ENCODE measurements at regions not wholly inside any gene's neighbourhood (a gene's known extent, or its start where the extent isn't known, plus 50 kb on each side); places are given as distances from the start of the nearest gene placed in this dataset.

GRCh38 chr10:33901166-33901565, 566.7 kb upstream of the NRP1 start:
- peaks cover 2 to 8% (median 3%) of the 10 kb centered on the region in 3 experiments; a peak in 5 of 7 replicates for H3K36me3 Mint-ChIP-seq (ENCODE audit: insufficient read depth in 1 of 3, low read depth in 3 of 3)

More at GRCh38 chr10:33901166-33901565, 566.7 kb upstream of the NRP1 start:
- Histone ChIP-seq H3K4me2 (ENCODE audit: insufficient read depth, insufficient read length, low read length) (no peak overlapping the region), H2BK5ac (ENCODE audit: insufficient read length, low read length) (no peak overlapping the region), H2BK20ac (ENCODE audit: low read depth, low read length, poor library complexity, severe bottlenecking) (no peak overlapping the region), H3K4me1 (ENCODE audit: insufficient read depth, low read length) (no peaks in the 10 kb centered on the region), H3K23ac (ENCODE audit: insufficient read length, low read depth, low read length) (no peak overlapping the region), H3K14ac (ENCODE audit: insufficient read depth, low read length) (no peak overlapping the region), H2BK120ac (ENCODE audit: low read depth, low read length, poor library complexity, severe bottlenecking) (no peak overlapping the region), H4K20me1 (ENCODE audit: control insufficient read depth, insufficient read depth, insufficient read length) (no peaks in the 10 kb centered on the region), H4K91ac (ENCODE audit: insufficient read length, low read depth, low read length) (no peak overlapping the region), H2BK15ac (ENCODE audit: low read depth, low read length) (no peak overlapping the region), H3K79me2 (ENCODE audit: insufficient read depth, low read length) (no peaks in the 10 kb centered on the region), H4K5ac (ENCODE audit: insufficient read length, low read depth, low read length) (no peak overlapping the region), H3T11ph (ENCODE audit: low read length) (no peak overlapping the region), H3K9ac (ENCODE audit: extremely low read depth, insufficient read length, low read length) (no peak overlapping the region), H3K27me3 (ENCODE audit: insufficient read depth, low read length) (no peaks in the 10 kb centered on the region), H2AK5ac (ENCODE audit: insufficient read length, low read length) (no peak overlapping the region), H2BK12ac (ENCODE audit: insufficient read length, low read depth, low read length) (no peak overlapping the region), H3K4ac (ENCODE audit: low read depth, low read length) (no peak overlapping the region), H3K18ac (ENCODE audit: insufficient read length, low read depth, low read length) (no peak overlapping the region), H4K8ac (replicated peaks; ENCODE audit: insufficient read length, low read depth, low read length) (no peak overlapping the region), H3K56ac (ENCODE audit: insufficient read length, low read depth, low read length) (no peak overlapping the region), H3K27ac (ENCODE audit: insufficient read length, low read depth, low read length) (no peak overlapping the region), H2AFZ (ENCODE audit: low read length) (no peak overlapping the region), H3K79me1 (ENCODE audit: insufficient read depth, low read depth, low read length, poor library complexity, severe bottlenecking) (no peaks in the 10 kb centered on the region), H3K9me3 (ENCODE audit: control insufficient read depth, low read depth, low read length) (no peaks in the 10 kb centered on the region), H3K23me2 (ENCODE audit: insufficient read length, low read depth, low read length, poor library complexity, severe bottlenecking) (no peaks in the 10 kb centered on the region)
- DNase-seq: no peak
- Mint-ChIP-seq H3K27ac (no peak overlapping the region), H3K4me1 (peaks cover 2 to 9% of the 10 kb centered on the region in 2 experiments; a peak in 3 of 4 replicates), H3K9me3 (peaks cover 3 to 7% of the 10 kb centered on the region in 2 experiments; a peak in 3 of 5 replicates), H3K4me3 (no peak overlapping the region), H3K27me3 (ENCODE audit: low read depth) (no peaks in the 10 kb centered on the region)
- WGBS (ENCODE audit: extremely low coverage, insufficient read length, low lambda C conversion rate): no CpG with 5 or more reads among the region's 2 CpGs
- no peak for TF ChIP-seq CTCF (conservative IDR thresholded peaks at IDR 0.05)

Data from H9 (cell line).